Endodermal cell (in vitro differentiated cells): ENCODE measurements at regions not wholly inside any gene's neighbourhood (a gene's known extent, or its start where the extent isn't known, plus 50 kb on each side); places are given as distances from the start of the nearest gene placed in this dataset.

ENCODE experiments used
- DNase-seq: peaks from one replicate; pipeline ENCODE4 v3.0.0-alpha.2; 2017
- H3K27ac ChIP-seq: 2 replicates; pipeline ENCODE4 v1.5.1; 2013; ENCODE audit warnings: mild to moderate bottlenecking, low read depth, low read length, moderate library complexity
- H3K27me3 ChIP-seq: 2 replicates; pipeline ENCODE4 v1.6.1; 2013; ENCODE audit warnings: mild to moderate bottlenecking, low read length, moderate library complexity; ENCODE audit not compliant: insufficient read depth, control insufficient read depth, poor library complexity, severe bottlenecking
- H3K36me3 ChIP-seq: 2 replicates; pipeline ENCODE4 v1.7.0; 2013; ENCODE audit warnings: mild to moderate bottlenecking, low read length, moderate library complexity; ENCODE audit not compliant: control insufficient read depth, insufficient read depth
- H3K4me1 ChIP-seq: one replicate; pipeline ENCODE4 v1.7.0; 2013; ENCODE audit warnings: low read length; ENCODE audit not compliant: control insufficient read depth, insufficient read depth
- H3K4me3 ChIP-seq: 2 replicates; pipeline ENCODE4 v1.5.1; 2013; ENCODE audit warnings: mild to moderate bottlenecking, low read length, moderate library complexity
- H3K9ac ChIP-seq: 2 replicates; pipeline ENCODE4 v1.6.1; 2013; ENCODE audit warnings: mild to moderate bottlenecking, low read length, moderate library complexity; ENCODE audit not compliant: poor library complexity, severe bottlenecking; ENCODE audit errors: extremely low read depth
- H3K9me3 ChIP-seq: 2 replicates; pipeline ENCODE4 v1.6.1; 2013; ENCODE audit warnings: mild to moderate bottlenecking, low read length, moderate library complexity; ENCODE audit not compliant: control insufficient read depth
- H3K27ac Mint-ChIP-seq: 2 replicates; pipeline ENCODE4 v1.8.0; 2020; ENCODE audit warnings: mixed read lengths
- H3K27me3 Mint-ChIP-seq: 2 replicates; pipeline ENCODE4 v1.8.0; 2021; ENCODE audit warnings: mild to moderate bottlenecking, mixed read lengths; ENCODE audit not compliant: insufficient read depth
- H3K36me3 Mint-ChIP-seq: 2 replicates; pipeline ENCODE4 v1.8.0; 2020; ENCODE audit warnings: low read depth, mixed read lengths
- H3K4me1 Mint-ChIP-seq: 2 replicates; pipeline ENCODE4 v1.8.0; 2020; ENCODE audit warnings: mixed read lengths
- H3K4me3 Mint-ChIP-seq: 2 replicates; pipeline ENCODE4 v1.8.0; 2020; ENCODE audit warnings: mild to moderate bottlenecking, moderate library complexity, mixed read lengths
- H3K9me3 Mint-ChIP-seq: 2 replicates; pipeline ENCODE4 v1.8.0; 2020; ENCODE audit warnings: mild to moderate bottlenecking, mixed read lengths
- WGBS, 2 experiments: methylation state at CpG; one replicate each; pipeline versions ENCODE4 v1.1.5 to v1.1.7; 2013; ENCODE audit warnings: missing lambda C conversion rate in 2 of 2, mixed read lengths in 1 of 2; ENCODE audit not compliant: insufficient coverage in 1 of 2, insufficient read length in 1 of 2; 5-methylcytosine and 5-hydroxymethylcytosine counted together
- TF ChIP-seq, protein P1 (sequence below): fragments of 200-600 bp; sonication (generic); conservative IDR thresholded peaks from 2 replicates; pipeline ENCODE4 v1.5.0; 2021; ENCODE audit warnings: antibody characterized with exemption, mild to moderate bottlenecking

GRCh38 chr4:25487155-25487554 lies 110.1 kb downstream of the ANAPC4 start:
- Mint-ChIP-seq H3K36me3 (peaks cover 2% of the 10 kb centered on the region), H3K27ac (no peak overlapping the region), H3K9me3 (peaks cover 18% of the 10 kb centered on the region), H3K4me3 (no peak overlapping the region), H3K27me3 (no peaks in the 10 kb centered on the region), H3K4me1 (peaks cover 11% of the 10 kb centered on the region)
- H3K9me3 ChIP-seq = peaks cover 19% of the 10 kb centered on the region
- H3K9ac ChIP-seq = no peak overlapping the region
- H3K4me3 ChIP-seq = no peak overlapping the region
- 93 to 100% methylated on average over 4 to 6 of the region's 6 CpGs for WGBS, 2 experiments
- H3K36me3 ChIP-seq = no peaks in the 10 kb centered on the region
- H3K27me3 ChIP-seq = no peaks in the 10 kb centered on the region
- no peak for DNase-seq
- no peak overlapping the region for H3K27ac ChIP-seq
- TF ChIP-seq, protein P1, sequence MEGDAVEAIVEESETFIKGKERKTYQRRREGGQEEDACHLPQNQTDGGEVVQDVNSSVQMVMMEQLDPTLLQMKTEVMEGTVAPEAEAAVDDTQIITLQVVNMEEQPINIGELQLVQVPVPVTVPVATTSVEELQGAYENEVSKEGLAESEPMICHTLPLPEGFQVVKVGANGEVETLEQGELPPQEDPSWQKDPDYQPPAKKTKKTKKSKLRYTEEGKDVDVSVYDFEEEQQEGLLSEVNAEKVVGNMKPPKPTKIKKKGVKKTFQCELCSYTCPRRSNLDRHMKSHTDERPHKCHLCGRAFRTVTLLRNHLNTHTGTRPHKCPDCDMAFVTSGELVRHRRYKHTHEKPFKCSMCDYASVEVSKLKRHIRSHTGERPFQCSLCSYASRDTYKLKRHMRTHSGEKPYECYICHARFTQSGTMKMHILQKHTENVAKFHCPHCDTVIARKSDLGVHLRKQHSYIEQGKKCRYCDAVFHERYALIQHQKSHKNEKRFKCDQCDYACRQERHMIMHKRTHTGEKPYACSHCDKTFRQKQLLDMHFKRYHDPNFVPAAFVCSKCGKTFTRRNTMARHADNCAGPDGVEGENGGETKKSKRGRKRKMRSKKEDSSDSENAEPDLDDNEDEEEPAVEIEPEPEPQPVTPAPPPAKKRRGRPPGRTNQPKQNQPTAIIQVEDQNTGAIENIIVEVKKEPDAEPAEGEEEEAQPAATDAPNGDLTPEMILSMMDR = no peak
- H3K4me1 ChIP-seq = no peaks in the 10 kb centered on the region

DNA sequence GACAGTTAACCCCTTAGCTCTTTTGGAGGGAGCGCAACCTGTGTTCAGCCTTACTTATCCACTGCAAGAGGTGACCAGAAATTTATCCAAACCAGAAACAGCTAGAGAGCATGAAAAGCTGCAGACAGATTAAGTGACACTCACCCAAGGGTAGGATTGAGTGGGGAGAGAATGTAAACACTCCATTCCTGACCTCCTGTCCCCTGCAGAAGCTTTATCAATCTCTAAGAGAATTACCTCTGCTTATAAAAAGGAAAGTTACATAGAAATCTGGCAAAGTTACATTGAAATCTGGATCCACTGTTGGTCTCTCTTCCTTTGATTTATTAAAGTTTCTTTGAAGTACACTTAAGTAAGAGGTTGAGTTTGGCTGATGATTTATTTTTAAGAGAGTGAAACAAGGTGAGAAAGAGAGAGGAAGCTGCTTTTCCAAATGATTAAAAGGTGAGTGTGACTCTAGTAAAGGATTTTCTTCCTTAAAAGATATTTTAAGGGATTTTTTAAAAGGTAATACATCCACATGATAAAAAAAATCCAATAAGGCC lies 112.3 kb downstream of the ANAPC4 start:
- TF ChIP-seq, protein P1 = no peak
- no peaks in the 10 kb centered on the region for H3K27me3 Mint-ChIP-seq
- no peak overlapping the region for H3K4me3 Mint-ChIP-seq

GRCh38 chr4:25493466-25493865 lies 116.4 kb downstream of the ANAPC4 start:
- Histone ChIP-seq H3K36me3 (no peaks in the 10 kb centered on the region), H3K4me1 (no peaks in the 10 kb centered on the region), H3K4me3 (no peak overlapping the region), H3K27me3 (no peaks in the 10 kb centered on the region), H3K9ac (no peak overlapping the region), H3K9me3 (peaks cover under 1% of the 10 kb centered on the region), H3K27ac (no peak overlapping the region)
- TF ChIP-seq, protein P1 = no peak
- no peak overlapping the region for H3K27ac Mint-ChIP-seq
- no peaks in the 10 kb centered on the region for H3K36me3 Mint-ChIP-seq
- no peaks in the 10 kb centered on the region for H3K27me3 Mint-ChIP-seq
- peaks cover 3% of the 10 kb centered on the region for H3K9me3 Mint-ChIP-seq
- 70% methylated on average over 1 of the region's 1 CpG; no CpG with 5 or more reads in 1 of the 2 experiments for WGBS, 2 experiments
- peaks cover 7% of the 10 kb centered on the region for H3K4me1 Mint-ChIP-seq
- DNase-seq = no peak
- no peak overlapping the region for H3K4me3 Mint-ChIP-seq

More for the DNA sequence above, 112.3 kb downstream of the ANAPC4 start:
- Histone ChIP-seq H3K36me3 (no peaks in the 10 kb centered on the region), H3K9me3 (peaks cover 19% of the 10 kb centered on the region), H3K4me1 (no peaks in the 10 kb centered on the region), H3K9ac (no peak overlapping the region), H3K27ac (no peak overlapping the region), H3K4me3 (no peak overlapping the region), H3K27me3 (no peaks in the 10 kb centered on the region)
- DNase-seq = no peak
- Mint-ChIP-seq H3K27ac (no peak overlapping the region), H3K36me3 (peaks cover 2% of the 10 kb centered on the region), H3K4me1 (peaks cover 11% of the 10 kb centered on the region), H3K9me3 (peaks cover 22% of the 10 kb centered on the region)
- 93% methylated on average over 1 of the region's 1 CpG; no CpG with 5 or more reads in 1 of the 2 experiments for WGBS, 2 experiments
